ENCODE measurements at regions not wholly inside any gene's neighbourhood (a gene's known extent, or its start where the extent isn't known, plus 50 kb on each side); places are given as distances from the start of the nearest gene placed in this dataset.

- no peak for DNase-seq (ENCODE audit: low spot score)
Measured at GRCh38 chr13:39233519-39233918, 195.3 kb downstream of the NHLRC3 start.

DNA sequence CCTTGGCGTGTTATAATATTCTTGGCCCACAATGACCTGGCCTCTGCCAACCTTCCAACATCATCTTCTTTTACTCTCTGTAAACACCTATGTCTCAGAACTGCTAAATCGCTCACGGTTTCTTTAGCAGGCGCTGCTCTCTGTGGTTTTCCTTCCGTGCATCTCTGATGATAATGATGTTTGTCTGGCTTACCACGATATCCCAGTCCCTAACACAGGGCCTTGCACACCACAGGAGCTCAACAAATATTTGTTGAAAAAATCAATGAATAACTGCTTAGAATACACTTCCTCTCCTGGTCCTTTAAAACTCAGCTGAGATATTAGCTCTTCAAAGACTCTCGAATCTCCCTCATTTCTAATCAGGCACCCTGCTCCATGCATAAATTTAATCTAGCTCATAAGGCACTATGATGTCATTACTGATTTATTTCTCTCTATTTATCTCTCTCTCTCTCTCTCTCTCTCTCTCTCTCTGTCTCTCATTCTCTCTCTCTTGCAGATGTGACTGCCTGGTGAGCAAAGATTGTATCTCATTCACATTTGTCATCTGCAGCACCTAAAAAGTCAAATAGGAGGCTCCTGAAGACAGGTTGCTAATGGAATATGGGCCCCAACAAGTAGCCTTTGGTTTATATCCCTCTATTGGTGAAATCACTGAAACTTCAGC, 206.4 kb downstream of the NHLRC3 start:
- no peak for DNase-seq (ENCODE audit: low spot score)

DNA sequence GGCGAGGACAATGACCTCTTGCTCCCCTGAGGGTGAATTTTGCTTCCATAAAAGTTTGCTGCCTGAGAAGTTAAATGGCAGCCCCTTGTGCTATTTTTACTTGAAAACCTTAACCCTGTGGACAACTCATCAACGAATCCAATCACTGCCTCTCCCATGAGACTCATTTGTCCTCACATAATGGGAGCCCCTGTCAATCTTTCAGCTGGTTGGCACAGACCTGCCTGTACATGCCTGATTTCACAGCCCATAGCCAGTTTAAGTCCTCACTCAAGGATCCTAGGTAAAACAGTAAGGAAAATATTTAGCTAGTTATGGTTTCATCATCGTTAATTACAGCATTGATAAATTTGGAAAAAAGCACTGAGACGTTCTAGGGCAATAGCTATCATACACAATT, 207.4 kb downstream of the NHLRC3 start:
- no peak for DNase-seq (ENCODE audit: low spot score)

- no peak for DNase-seq (ENCODE audit: low spot score)
Measured at GRCh38 chr13:39249982-39250381, 211.7 kb downstream of the NHLRC3 start.

DNA sequence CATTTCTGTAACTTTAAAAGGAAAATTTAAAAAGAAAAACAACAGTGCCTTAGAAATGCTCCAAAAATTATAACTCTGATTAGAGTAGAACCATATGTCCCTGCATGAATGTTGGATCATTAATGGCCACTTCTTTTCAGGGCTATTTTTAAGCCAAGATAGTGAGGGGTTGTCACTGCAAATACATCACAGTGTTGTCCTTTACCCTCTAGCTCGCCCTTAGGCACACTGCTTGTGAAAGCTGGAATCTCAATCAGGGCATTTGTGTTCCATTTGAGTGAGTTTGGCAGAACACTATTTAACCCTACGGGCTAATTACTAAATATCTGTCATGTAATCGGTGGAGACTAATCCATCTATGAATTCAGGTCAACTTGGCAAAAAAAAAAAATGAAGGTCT, 212.2 kb downstream of the NHLRC3 start:
- DNase-seq (ENCODE audit: low spot score): no peak

GRCh38 chr13:39251340-39251739, 213.1 kb downstream of the NHLRC3 start:
- no peak for DNase-seq (ENCODE audit: low spot score)

DNA sequence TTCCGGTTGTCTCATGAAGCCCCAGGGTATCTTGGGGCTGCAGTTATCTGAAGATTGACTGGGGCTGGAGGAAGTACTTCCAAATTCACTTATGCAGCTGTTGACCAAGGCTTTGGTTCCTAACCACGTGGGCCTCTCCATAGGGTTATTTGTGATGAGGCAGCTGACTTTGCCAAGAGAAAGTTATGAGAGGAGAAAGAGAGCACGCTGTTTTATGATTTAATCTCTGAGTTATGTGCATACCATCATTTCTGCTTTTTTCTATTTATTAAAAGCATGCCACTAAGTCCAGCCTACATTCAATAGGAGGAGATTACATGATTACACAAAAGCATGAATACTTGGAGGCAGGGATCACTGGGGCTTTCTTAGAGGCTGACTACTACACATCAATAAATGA, 215.5 kb downstream of the NHLRC3 start:
- no peak for DNase-seq (ENCODE audit: low spot score)

DNA sequence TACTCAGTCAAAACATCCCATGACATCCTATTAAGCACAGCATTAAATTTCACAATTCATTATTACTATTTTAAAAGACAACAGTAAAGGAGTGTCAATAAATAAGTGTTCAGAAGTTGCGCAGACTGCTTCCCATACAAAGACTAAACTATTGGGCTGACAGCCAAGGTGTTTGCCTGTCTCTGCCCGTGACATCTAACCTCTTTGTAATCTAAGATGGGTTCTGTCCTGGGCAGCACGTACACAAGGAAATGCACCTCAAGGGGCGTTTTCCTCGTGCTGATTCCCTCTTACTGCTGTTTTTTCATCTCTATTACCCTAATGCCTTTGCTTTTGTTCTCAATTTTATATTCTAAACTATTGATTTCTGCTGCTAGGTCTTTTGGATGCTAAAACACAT, 216.3 kb downstream of the NHLRC3 start:
- no peak for DNase-seq (ENCODE audit: low spot score)

DNA sequence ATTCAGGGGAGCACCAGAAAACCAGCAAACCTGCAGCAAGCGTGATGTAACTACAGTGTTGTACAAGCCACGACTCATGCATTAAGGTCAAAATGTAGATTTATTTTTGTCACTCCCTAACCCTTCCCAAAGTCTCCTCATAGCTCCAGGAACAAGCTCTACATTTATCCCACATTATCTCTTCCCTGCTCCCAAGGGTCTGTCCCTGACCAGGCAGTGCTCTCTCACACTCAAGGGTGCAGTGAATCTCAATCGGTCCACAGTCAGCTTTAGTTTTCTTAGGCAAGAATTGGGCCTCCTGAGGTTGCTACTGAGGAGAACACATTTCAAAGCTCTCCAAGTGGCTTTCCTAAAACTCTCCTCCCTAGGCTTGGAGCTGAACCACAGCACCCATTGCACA, 219.4 kb downstream of the NHLRC3 start:
- no peak for DNase-seq (ENCODE audit: low spot score)

DNA sequence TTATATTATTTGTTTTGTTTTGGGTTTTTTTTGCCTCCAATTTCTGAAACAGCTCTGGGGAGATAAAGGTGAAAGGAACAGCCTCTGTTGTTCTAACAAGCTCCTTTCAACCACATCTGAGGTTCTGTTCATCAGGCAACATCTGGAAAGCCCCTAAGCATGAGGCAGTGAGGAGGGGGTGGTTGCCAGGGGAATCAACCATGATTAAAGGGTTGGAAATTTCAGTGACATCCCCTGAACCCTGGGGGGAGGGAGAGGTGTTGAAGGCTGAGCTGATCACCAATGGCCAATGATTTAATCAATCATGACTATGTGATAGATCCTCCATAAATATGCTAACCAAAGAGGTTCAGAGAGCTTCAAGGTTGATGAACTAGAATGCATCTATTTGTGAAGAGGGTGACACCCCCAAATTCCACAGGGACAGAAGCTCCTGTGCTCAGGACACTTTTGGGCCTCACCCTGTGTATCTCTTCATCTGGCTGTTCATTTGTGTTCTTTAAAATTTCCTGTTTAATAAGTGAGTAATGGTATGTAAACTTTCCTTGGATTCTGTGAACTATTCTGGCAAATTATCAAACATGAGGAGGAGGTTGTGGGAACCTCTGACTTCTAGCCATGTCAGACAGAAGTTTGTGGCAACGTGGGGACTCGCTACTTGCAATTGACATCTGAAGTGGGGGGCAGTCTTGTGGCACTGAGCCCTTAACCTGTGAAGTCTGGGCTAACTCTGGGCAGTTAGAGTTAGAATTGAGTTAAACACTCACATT, 221.3 kb downstream of the NHLRC3 start:
- no peak for DNase-seq (ENCODE audit: low spot score)

- peak; percentile 73 for DNase-seq (ENCODE audit: low spot score)
Measured at GRCh38 chr13:39263033-39263432, 224.8 kb downstream of the NHLRC3 start.

DNA sequence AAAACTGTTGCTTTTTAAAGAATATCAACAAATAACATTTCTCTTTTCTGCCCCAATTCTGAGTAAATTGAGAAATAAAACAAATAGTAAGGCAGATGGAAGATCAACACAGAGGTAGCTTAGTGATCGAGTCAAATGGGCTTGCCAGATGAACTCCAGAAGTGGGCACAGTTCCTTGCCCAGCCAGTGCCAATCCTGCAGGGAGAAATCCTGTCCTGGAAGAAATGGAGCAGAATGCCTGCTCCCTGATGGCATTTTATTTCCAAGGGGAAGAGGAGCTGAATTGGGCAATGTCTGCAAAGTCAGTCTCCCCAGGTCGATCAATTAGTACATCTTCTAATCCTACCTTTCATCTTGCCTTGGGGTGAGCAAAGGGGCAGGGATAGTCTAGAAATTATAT, 225.3 kb downstream of the NHLRC3 start:
- DNase-seq (ENCODE audit: low spot score): no peak

GRCh38 chr13:39266426-39266825, 228.2 kb downstream of the NHLRC3 start:
- no peak for DNase-seq (ENCODE audit: low spot score)

DNA sequence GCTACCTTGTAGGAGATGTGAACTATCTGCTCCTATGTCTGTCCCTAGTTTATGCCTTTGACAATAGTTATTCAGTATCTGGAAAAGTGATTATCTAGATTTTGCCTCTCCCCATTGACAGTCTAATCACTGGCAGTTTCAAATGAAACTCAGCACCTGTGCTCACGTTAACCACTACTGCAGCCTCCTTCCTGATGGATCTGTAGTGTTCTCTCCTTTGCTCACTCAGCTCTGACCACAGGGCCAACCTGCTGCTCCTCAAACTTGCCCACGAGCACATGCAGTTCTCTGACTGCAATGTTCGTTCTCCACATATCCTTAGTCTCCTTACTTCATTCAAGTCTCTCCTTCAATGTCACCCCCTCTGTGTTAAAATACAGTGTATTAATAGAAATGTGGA, 230.1 kb downstream of the NHLRC3 start:
- no peak for DNase-seq (ENCODE audit: low spot score)

DNA sequence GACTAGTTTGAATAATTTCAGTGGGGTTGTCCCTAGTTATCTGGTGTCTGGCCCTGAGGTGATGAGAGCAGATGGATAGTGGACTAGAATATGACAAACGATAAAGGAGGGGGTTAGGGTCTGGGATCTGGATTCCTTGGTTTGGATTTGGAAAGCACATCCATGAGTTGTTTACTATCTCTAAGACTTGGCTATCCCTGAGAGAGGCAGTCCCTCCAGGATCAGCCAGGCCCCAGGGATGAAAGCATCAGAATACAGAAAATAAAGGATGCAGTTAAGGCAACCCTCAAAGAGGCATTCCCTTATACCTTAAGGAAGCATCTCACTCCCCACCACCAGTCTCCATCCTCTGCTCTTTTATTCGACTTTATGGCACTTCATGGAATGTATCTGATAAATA, 230.7 kb downstream of the NHLRC3 start:
- DNase-seq (ENCODE audit: low spot score): no peak

DNA sequence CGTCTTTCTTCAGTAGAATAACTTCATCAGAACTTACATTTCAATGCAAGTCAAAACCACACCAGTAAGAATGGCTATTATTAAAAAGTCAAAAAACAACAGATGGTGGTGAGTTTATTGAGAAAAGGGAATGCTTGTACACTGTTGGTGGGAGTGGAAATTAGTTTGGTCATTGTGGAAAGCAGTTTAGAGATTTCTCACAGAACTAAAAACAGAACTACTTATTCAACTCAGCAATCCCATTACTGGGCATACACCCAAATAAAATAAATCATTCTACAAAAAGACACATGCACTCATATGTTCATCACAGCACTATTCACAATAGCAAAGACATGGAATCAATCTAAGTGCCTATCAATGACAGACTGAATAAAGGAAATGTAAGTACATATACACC, 231.2 kb downstream of the NHLRC3 start:
- no peak for DNase-seq (ENCODE audit: low spot score)

GRCh38 chr13:39272994-39273393, 234.7 kb downstream of the NHLRC3 start:
- peak; percentile 13 for DNase-seq (ENCODE audit: low spot score)

DNA sequence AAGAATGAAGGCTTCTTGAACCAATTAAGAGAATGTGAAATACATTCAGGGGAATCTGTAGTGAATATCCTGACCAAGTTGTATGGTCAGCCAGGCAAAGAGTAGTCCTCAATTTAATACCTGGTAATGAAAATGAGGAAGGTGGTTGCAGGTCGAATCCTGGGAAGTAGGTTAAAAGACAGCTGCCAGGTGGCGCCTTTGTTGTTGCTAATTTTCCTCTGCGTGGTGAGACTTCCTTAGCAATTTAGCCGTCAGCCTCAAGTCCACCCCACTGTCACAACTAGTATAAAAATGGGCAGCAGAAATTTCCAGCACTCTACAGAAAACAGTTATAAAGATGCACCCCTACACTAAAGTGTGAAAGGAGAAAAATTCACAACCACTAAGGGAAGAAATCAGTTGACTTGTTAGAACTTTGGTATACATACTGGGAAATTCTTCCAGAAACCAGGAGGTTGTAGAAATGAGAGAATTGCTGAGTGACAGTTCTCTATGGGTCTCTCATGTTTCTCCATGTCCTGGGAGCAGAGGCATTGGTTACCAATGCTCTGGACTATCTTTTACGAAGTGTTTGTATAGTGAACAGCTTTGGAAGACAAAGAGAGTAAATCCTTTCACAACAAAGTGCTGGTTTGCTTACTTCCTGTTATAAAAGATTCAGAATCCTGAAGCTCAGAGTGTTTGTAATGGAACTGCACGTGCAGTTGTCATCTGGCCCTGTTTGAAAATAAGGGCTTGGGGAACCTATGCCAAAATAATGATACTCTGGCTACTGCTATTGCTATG, 235.9 kb downstream of the NHLRC3 start:
- DNase-seq (ENCODE audit: low spot score): no peak

GRCh38 chr13:39274739-39275325, 236.6 kb downstream of the NHLRC3 start:
- no peak for DNase-seq (ENCODE audit: low spot score)

GRCh38 chr13:39279077-39279476, 240.8 kb downstream of the NHLRC3 start:
- DNase-seq (ENCODE audit: low spot score): no peak

DNA sequence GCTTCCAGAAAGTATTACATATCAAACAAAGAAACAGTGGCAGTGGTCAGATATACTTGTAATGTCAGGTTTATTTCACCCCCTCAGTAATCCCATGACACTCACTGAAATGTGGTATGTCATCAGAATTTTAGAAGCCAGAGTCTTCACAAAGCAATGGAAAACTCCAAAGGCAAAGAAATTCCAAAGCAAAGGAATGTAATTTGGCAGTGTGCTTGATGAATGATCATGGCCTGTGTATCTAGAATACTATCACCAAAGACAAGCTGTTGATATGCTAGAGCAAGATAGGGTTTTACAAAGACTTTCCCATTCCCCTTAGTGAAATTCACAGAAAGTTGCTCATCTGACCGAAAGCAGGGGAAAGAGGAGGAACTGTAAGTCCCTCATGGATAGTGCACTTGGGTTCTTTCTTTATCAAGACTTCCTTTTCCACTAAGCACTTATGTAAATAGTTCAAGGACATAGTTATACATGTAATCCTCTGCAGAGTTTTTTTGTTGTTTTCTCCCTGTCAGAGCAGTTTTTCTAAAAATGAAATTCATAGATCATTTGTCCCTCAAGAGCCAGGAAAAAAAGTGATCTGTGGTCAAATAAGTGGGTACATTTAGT, 243.4 kb downstream of the NHLRC3 start:
- no peak for DNase-seq (ENCODE audit: low spot score)

DNA sequence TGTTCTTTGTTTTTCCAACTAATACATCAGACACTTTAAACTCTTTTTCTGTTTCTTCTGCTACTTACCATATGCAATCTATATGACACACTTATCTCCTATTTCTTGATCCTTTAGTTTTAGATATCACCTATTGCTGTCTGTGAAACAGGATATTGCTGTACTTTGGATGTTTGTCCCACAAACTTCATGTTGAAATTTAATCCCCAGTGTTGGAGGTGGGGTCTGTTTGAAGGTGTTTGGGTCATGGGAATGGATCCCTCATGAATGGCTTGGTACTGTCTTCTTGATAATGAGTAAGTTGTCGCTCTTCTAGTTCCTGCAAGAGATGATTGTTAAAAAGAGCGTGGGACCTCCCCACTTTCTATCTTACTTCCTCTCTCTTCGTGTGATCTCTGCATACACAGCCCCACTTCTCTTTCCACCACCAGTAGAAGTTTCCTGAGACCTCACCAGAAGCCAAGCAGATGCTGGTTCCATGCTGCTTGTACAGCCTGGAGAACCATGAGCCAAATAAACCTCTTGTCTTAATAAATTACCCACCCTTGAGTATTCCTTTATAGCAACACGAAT, 244.2 kb downstream of the NHLRC3 start:
- no peak for DNase-seq (ENCODE audit: low spot score)
